Mesendoderm (in vitro differentiated cells): ENCODE measurements at regions not wholly inside any gene's neighbourhood (a gene's known extent, or its start where the extent isn't known, plus 50 kb on each side); places are given as distances from the start of the nearest gene placed in this dataset.

Source experiments
- DNase-seq: peaks from one replicate; pipeline ENCODE4 v3.0.0; 2013
- H2AK5ac ChIP-seq: 2 replicates; pipeline ENCODE4 v1.6.1; 2013; ENCODE audit warnings: low read length, inconsistent platforms
- H2BK120ac ChIP-seq: 2 replicates; pipeline ENCODE4 v1.6.1; 2013; ENCODE audit warnings: low read depth, mild to moderate bottlenecking, low read length, moderate library complexity, mixed read lengths
- H2BK15ac ChIP-seq: replicated peaks from 2 replicates; pipeline ENCODE4 v1.6.1; 2013; ENCODE audit warnings: low read depth, mild to moderate bottlenecking, moderate library complexity
- H2BK5ac ChIP-seq: 2 replicates; pipeline ENCODE4 v1.6.1; 2013; ENCODE audit warnings: low read length, inconsistent platforms
- H3K18ac ChIP-seq: 2 replicates; pipeline ENCODE4 v1.6.1; 2013; ENCODE audit warnings: mild to moderate bottlenecking, low read length, mixed read lengths
- H3K23ac ChIP-seq: one replicate; pipeline ENCODE4 v1.6.1; 2013; ENCODE audit warnings: low read length
- H3K27ac ChIP-seq: 2 replicates; pipeline ENCODE4 v1.5.1; 2013; ENCODE audit warnings: low read depth, mild to moderate bottlenecking, inconsistent platforms, low read length, moderate library complexity
- H3K27me3 ChIP-seq: 2 replicates; pipeline ENCODE4 v1.6.1; 2013; ENCODE audit warnings: low read length, control low read depth, mild to moderate bottlenecking, inconsistent platforms; ENCODE audit not compliant: insufficient read depth, poor library complexity
- H3K36me3 ChIP-seq: 2 replicates; pipeline ENCODE4 v1.6.1; 2013; ENCODE audit warnings: low read length, inconsistent platforms; ENCODE audit not compliant: control insufficient read depth, insufficient read depth
- H3K4ac ChIP-seq: one replicate; pipeline ENCODE4 v1.6.1; 2013; ENCODE audit warnings: low read depth, mild to moderate bottlenecking, low read length, moderate library complexity
- H3K4me1 ChIP-seq: 2 replicates; pipeline ENCODE4 v1.6.1; 2013; ENCODE audit warnings: low read depth, low read length, inconsistent platforms; ENCODE audit not compliant: control insufficient read depth
- H3K4me2 ChIP-seq: 2 replicates; pipeline ENCODE4 v1.6.1; 2013; ENCODE audit warnings: low read length
- H3K4me3 ChIP-seq: 2 replicates; pipeline ENCODE4 v1.5.1; 2013; ENCODE audit warnings: mild to moderate bottlenecking, low read length
- H3K56ac ChIP-seq: one replicate; pipeline ENCODE4 v1.6.1; 2013; ENCODE audit warnings: low read length
- H3K79me1 ChIP-seq: 2 replicates; pipeline ENCODE4 v1.6.1; 2013; ENCODE audit warnings: low read length, inconsistent platforms
- H3K79me2 ChIP-seq: 2 replicates; pipeline ENCODE4 v1.6.1; 2013; ENCODE audit warnings: mild to moderate bottlenecking, low read length; ENCODE audit not compliant: control insufficient read depth, insufficient read depth
- H3K9ac ChIP-seq: 2 replicates; pipeline ENCODE4 v1.6.1; 2013; ENCODE audit warnings: low read length, inconsistent platforms
- H4K5ac ChIP-seq: one replicate; pipeline ENCODE4 v1.6.1; 2013; ENCODE audit warnings: low read length
- H4K8ac ChIP-seq: one replicate; pipeline ENCODE4 v1.6.1; 2013; ENCODE audit warnings: low read depth, mild to moderate bottlenecking, control low read depth, low read length, moderate library complexity
- WGBS: extraction: QIAGEN DNeasy Blood & Tissue Kit; methylation state at CpG from one replicate; pipeline ENCODE4 v1.1.7; 2013; ENCODE audit warnings: low lambda C conversion rate, missing lambda C conversion rate; ENCODE audit not compliant: insufficient coverage; ENCODE audit errors: extremely low coverage; 5-methylcytosine and 5-hydroxymethylcytosine counted together

- no peak overlapping the region for H3K56ac ChIP-seq
- no peak for DNase-seq
- H4K5ac ChIP-seq: no peak overlapping the region
- no peak overlapping the region for H3K27ac ChIP-seq
- no peak overlapping the region for H2BK5ac ChIP-seq
- H3K4me2 ChIP-seq: no peak overlapping the region
- no peaks in the 10 kb centered on the region for H3K4me1 ChIP-seq
- H2BK15ac ChIP-seq: no peak overlapping the region
- H3K23ac ChIP-seq: no peak overlapping the region
- no peaks in the 10 kb centered on the region for H3K27me3 ChIP-seq
- WGBS: no CpG with 5 or more reads among the region's 8 CpGs
- H3K79me2 ChIP-seq: no peaks in the 10 kb centered on the region
- no peaks in the 10 kb centered on the region for H3K79me1 ChIP-seq
- H3K18ac ChIP-seq: no peak overlapping the region
- no peak overlapping the region for H2AK5ac ChIP-seq
- no peaks in the 10 kb centered on the region for H3K36me3 ChIP-seq
- H3K9ac ChIP-seq: no peak overlapping the region
- no peak overlapping the region for H3K4ac ChIP-seq
- no peak overlapping the region for H2BK120ac ChIP-seq
- H3K4me3 ChIP-seq: no peak overlapping the region
- no peak overlapping the region for H4K8ac ChIP-seq
Observed at GRCh38 chr13:31052478-31052877, 109.2 kb downstream of the HSPH1 start.

- no peak overlapping the region for H2BK120ac ChIP-seq
- no peak overlapping the region for H2BK15ac ChIP-seq
- H3K4me3 ChIP-seq: no peak overlapping the region
- no CpG with 5 or more reads among the region's 8 CpGs for WGBS
- H4K8ac ChIP-seq: no peak overlapping the region
- H3K27me3 ChIP-seq: no peaks in the 10 kb centered on the region
- H4K5ac ChIP-seq: no peak overlapping the region
- no peak overlapping the region for H3K18ac ChIP-seq
- H3K23ac ChIP-seq: no peak overlapping the region
- H3K4ac ChIP-seq: no peak overlapping the region
- H2BK5ac ChIP-seq: no peak overlapping the region
- no peak overlapping the region for H3K56ac ChIP-seq
- H3K4me1 ChIP-seq: no peaks in the 10 kb centered on the region
- H3K4me2 ChIP-seq: no peak overlapping the region
- H3K79me1 ChIP-seq: no peaks in the 10 kb centered on the region
- H3K79me2 ChIP-seq: no peaks in the 10 kb centered on the region
- H3K9ac ChIP-seq: no peak overlapping the region
- peak; percentile 84 for DNase-seq
- H2AK5ac ChIP-seq: no peak overlapping the region
- H3K36me3 ChIP-seq: no peaks in the 10 kb centered on the region
- H3K27ac ChIP-seq: no peak overlapping the region
Observed at GRCh38 chr13:31051999-31052398, 109.7 kb downstream of the HSPH1 start.

- Histone ChIP-seq H2AK5ac (no peak overlapping the region), H3K27me3 (no peaks in the 10 kb centered on the region), H3K27ac (no peak overlapping the region), H3K56ac (no peak overlapping the region), H4K5ac (no peak overlapping the region), H3K18ac (no peak overlapping the region), H2BK15ac (no peak overlapping the region), H4K8ac (no peak overlapping the region), H3K4me1 (peaks cover under 1% of the 10 kb centered on the region), H3K4me2 (no peak overlapping the region), H2BK120ac (no peak overlapping the region), H3K4ac (no peak overlapping the region), H3K79me1 (no peaks in the 10 kb centered on the region), H2BK5ac (no peak overlapping the region), H3K36me3 (no peaks in the 10 kb centered on the region), H3K4me3 (no peak overlapping the region), H3K9ac (no peak overlapping the region), H3K23ac (no peak overlapping the region), H3K79me2 (no peaks in the 10 kb centered on the region)
- no CpG with 5 or more reads among the region's 6 CpGs for WGBS
- peak; percentile 7 for DNase-seq
Observed at GRCh38 chr13:31050486-31051400, 111.0 kb downstream of the HSPH1 start.

GRCh38 chr13:31049833-31050232 lies 111.9 kb downstream of the HSPH1 start:
- Histone ChIP-seq H3K4me1 (peaks cover 9% of the 10 kb centered on the region), H3K23ac (no peak overlapping the region), H2BK120ac (no peak overlapping the region), H3K4ac (no peak overlapping the region), H3K4me2 (no peak overlapping the region), H3K18ac (no peak overlapping the region), H4K5ac (no peak overlapping the region), H3K79me2 (no peaks in the 10 kb centered on the region), H3K27me3 (no peaks in the 10 kb centered on the region), H3K9ac (no peak overlapping the region), H3K27ac (no peak overlapping the region), H4K8ac (no peak overlapping the region), H2AK5ac (no peak overlapping the region), H3K56ac (no peak overlapping the region), H3K4me3 (no peak overlapping the region), H3K36me3 (no peaks in the 10 kb centered on the region), H2BK15ac (no peak overlapping the region), H2BK5ac (no peak overlapping the region), H3K79me1 (no peaks in the 10 kb centered on the region)
- DNase-seq: no peak
- WGBS: no CpG with 5 or more reads among the region's 6 CpGs

- H3K56ac ChIP-seq: no peak overlapping the region
- no CpG with 5 or more reads among the region's 4 CpGs for whole genome bisulfite sequencing
Observed at GRCh38 chr13:31049083-31049482, 112.6 kb downstream of the HSPH1 start.

More at GRCh38 chr13:31049083-31049482, 112.6 kb downstream of the HSPH1 start:
- Histone ChIP-seq H3K4me1 (peaks cover 10% of the 10 kb centered on the region), H2BK120ac (no peak overlapping the region), H2BK5ac (no peak overlapping the region), H3K9ac (no peak overlapping the region), H3K27ac (no peak overlapping the region), H4K5ac (no peak overlapping the region), H3K18ac (no peak overlapping the region), H3K4me2 (no peak overlapping the region), H2AK5ac (no peak overlapping the region), H3K4ac (no peak overlapping the region), H3K27me3 (no peaks in the 10 kb centered on the region), H3K79me2 (no peaks in the 10 kb centered on the region), H3K79me1 (no peaks in the 10 kb centered on the region), H3K23ac (no peak overlapping the region), H3K36me3 (no peaks in the 10 kb centered on the region), H4K8ac (no peak overlapping the region), H3K4me3 (no peak overlapping the region), H2BK15ac (no peak overlapping the region)
- no peak for DNase-seq
